ENCODE measurements at regions not wholly inside any gene's neighbourhood (a gene's known extent, or its start where the extent isn't known, plus 50 kb on each side); places are given as distances from the start of the nearest gene placed in this dataset.

DNA sequence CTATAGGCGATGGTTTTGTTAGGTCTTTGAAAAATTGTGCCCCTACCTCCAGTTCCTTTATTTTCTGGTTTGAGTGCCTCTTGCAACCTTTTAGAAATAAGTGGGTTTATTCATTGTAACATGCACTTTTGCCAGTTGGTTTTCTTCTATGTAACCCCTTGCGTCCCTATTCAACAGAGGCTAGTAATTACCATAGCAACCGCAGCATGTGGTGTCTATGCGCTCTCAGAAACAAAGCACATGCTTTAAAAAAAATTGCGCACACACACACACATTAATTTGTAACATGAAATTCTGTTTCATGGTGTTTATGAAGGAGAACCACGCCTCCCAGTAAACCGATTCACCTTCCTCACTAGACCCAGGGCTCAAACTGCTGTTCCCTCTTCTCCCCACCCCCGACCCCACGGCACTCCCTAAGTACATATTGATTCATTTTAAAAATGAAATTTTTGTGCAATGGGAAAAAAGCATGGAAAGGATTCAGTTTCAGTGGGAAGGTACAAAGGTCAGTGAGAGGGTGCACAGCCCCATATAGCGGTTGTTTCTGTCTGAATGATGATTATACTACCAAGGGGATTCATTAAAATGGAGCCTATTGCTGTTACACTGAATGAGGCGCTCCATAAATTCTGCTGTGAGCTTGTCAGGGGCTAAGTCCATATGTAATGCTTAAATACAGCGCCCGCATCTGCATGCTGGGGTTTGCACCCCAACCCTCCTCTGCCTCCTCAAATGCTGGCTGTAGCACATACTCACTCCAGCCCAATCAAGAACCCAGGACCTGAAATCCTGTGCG is 206.9 kb downstream of the ICOS start:
- no peak for TF ChIP-seq POLR2A (IDR thresholded peaks at IDR 0.05; ENCODE audit: borderline replicate concordance, extremely low read depth, insufficient read depth, insufficient read length)
- no peak for TF ChIP-seq RAD21 (IDR thresholded peaks at IDR 0.05; ENCODE audit: low read depth)
- TF ChIP-seq, protein P1, sequence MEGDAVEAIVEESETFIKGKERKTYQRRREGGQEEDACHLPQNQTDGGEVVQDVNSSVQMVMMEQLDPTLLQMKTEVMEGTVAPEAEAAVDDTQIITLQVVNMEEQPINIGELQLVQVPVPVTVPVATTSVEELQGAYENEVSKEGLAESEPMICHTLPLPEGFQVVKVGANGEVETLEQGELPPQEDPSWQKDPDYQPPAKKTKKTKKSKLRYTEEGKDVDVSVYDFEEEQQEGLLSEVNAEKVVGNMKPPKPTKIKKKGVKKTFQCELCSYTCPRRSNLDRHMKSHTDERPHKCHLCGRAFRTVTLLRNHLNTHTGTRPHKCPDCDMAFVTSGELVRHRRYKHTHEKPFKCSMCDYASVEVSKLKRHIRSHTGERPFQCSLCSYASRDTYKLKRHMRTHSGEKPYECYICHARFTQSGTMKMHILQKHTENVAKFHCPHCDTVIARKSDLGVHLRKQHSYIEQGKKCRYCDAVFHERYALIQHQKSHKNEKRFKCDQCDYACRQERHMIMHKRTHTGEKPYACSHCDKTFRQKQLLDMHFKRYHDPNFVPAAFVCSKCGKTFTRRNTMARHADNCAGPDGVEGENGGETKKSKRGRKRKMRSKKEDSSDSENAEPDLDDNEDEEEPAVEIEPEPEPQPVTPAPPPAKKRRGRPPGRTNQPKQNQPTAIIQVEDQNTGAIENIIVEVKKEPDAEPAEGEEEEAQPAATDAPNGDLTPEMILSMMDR (IDR thresholded peaks at IDR 0.05 in 2 of 3, conservative IDR thresholded peaks at IDR 0.05 in 1 of 3; ENCODE audit: borderline replicate concordance in 1 of 3, insufficient read depth in 1 of 3, low read depth in 2 of 3, low read length in 2 of 3), result no peak
- no peak for TF ChIP-seq JUND (IDR thresholded peaks at IDR 0.05)
- TF ChIP-seq, protein P2, sequence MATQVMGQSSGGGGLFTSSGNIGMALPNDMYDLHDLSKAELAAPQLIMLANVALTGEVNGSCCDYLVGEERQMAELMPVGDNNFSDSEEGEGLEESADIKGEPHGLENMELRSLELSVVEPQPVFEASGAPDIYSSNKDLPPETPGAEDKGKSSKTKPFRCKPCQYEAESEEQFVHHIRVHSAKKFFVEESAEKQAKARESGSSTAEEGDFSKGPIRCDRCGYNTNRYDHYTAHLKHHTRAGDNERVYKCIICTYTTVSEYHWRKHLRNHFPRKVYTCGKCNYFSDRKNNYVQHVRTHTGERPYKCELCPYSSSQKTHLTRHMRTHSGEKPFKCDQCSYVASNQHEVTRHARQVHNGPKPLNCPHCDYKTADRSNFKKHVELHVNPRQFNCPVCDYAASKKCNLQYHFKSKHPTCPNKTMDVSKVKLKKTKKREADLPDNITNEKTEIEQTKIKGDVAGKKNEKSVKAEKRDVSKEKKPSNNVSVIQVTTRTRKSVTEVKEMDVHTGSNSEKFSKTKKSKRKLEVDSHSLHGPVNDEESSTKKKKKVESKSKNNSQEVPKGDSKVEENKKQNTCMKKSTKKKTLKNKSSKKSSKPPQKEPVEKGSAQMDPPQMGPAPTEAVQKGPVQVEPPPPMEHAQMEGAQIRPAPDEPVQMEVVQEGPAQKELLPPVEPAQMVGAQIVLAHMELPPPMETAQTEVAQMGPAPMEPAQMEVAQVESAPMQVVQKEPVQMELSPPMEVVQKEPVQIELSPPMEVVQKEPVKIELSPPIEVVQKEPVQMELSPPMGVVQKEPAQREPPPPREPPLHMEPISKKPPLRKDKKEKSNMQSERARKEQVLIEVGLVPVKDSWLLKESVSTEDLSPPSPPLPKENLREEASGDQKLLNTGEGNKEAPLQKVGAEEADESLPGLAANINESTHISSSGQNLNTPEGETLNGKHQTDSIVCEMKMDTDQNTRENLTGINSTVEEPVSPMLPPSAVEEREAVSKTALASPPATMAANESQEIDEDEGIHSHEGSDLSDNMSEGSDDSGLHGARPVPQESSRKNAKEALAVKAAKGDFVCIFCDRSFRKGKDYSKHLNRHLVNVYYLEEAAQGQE (IDR thresholded peaks at IDR 0.05; ENCODE audit: low read depth), result no peak
- no peak for TF ChIP-seq SP1 (IDR thresholded peaks at IDR 0.05; ENCODE audit: low read depth)
- TF ChIP-seq EZH2 (IDR thresholded peaks at IDR 0.05), result no peak
- TF ChIP-seq, protein P3, sequence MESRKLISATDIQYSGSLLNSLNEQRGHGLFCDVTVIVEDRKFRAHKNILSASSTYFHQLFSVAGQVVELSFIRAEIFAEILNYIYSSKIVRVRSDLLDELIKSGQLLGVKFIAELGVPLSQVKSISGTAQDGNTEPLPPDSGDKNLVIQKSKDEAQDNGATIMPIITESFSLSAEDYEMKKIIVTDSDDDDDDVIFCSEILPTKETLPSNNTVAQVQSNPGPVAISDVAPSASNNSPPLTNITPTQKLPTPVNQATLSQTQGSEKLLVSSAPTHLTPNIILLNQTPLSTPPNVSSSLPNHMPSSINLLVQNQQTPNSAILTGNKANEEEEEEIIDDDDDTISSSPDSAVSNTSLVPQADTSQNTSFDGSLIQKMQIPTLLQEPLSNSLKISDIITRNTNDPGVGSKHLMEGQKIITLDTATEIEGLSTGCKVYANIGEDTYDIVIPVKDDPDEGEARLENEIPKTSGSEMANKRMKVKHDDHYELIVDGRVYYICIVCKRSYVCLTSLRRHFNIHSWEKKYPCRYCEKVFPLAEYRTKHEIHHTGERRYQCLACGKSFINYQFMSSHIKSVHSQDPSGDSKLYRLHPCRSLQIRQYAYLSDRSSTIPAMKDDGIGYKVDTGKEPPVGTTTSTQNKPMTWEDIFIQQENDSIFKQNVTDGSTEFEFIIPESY (IDR thresholded peaks at IDR 0.05; ENCODE audit: extremely low read depth, insufficient replicate concordance, low read length), result no peak
- TF ChIP-seq ZNF274 (IDR thresholded peaks at IDR 0.05; ENCODE audit: low read depth, low read length), result no peak
- no peak for TF ChIP-seq SIN3A (IDR thresholded peaks at IDR 0.05; ENCODE audit: low read depth)
- no peak for TF ChIP-seq ZFX (IDR thresholded peaks at IDR 0.05)
- no peak for TF ChIP-seq EZH2phosphoT487 (IDR thresholded peaks at IDR 0.05; ENCODE audit: borderline replicate concordance)
- TF ChIP-seq, protein P4, sequence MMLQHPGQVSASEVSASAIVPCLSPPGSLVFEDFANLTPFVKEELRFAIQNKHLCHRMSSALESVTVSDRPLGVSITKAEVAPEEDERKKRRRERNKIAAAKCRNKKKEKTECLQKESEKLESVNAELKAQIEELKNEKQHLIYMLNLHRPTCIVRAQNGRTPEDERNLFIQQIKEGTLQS (IDR thresholded peaks at IDR 0.05), result no peak
